Sciatic nerve (tissue), 2 donors: ENCODE measurements at regions not wholly inside any gene's neighbourhood (a gene's known extent, or its start where the extent isn't known, plus 50 kb on each side); places are given as distances from the start of the nearest gene placed in this dataset.

Experiments used
- ATAC-seq: fragments of 200-7000 bp; cut with Tn5 transposase; one replicate; pipeline ENCODE4 v1.9.1; 2020; ENCODE audit warnings: mild to moderate bottlenecking, moderate library complexity
- DNase-seq: peaks from one replicate; pipeline ENCODE4 v3.0.0-alpha.2; 2020; ENCODE audit warnings: low spot score
- intact Hi-C: fragments of 100-400 bp; cut with DNase I; formaldehyde crosslinking; loops from one replicate; pipeline ENCODE4 v1.14.2; 2022
- donor health status: DM: no; HTN: no; CAD: no.
- donor health status: DM: no; HTN: no; CAD: no.

DNA sequence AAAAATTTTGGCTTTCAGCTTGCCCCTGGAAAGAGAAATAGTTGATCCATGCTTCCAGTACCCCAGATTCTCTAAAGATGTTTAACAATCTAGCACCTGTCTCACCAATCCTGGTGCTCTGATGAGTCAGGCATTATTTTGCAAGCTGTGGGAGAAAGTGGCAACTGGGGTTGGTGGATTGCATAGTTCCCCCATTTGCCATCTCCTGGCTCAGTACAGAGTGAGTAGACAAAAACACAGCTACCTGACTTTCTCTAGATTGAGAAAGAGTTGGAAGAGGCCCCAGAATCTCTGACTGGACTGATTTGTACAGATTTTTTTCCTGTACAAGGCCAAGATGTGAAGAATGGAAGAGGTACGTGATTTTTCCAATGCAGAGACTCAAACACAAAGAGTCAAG, 75.1 kb upstream of the NEGR1 start:
- ATAC-seq, result no peak
- DNase-seq, result no peak
- intact Hi-C loops, result no loop called here

DNA sequence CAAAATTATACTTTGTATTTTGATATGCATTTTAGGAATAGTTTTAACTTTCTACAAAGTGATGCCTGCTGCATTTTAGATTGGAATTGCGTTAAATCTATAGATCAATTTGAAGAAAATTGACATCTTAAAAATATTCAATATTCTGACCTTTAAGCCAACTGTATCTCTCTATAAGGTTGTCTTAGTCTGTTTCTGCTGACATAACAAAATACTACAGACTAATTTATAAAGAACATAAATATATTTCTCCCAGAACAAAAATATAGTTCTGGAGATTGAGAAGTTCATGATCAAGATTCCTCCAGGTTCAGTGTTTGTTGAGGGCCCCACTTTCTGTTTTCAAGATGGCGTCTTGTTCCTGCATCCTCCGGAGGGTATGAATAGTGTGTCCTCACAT, 73.6 kb upstream of the NEGR1 start:
- ATAC-seq (no peak), DNase-seq (no peak)
- intact Hi-C loops, result no loop called here

DNA sequence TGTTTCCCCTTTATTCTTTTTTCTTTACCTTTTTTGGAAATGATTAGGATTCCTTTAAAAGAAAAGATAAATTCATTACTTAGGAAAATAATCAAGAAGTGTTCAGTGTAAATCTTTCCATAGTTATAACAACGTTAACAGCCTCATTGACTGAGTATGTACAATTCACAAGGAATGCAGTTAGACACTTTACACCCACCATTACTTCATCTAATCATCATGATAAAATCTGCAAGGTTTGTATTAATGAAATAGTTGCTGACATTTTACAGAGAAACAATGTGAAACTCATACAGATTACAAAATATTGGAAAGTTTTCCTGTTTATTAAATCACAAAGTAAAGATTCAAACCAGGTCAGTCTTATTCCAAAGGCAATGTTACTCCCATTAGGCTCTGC, 59.3 kb upstream of the NEGR1 start:
- ATAC-seq (no peak), DNase-seq (no peak)
- intact Hi-C loops, result no loop called here

DNA sequence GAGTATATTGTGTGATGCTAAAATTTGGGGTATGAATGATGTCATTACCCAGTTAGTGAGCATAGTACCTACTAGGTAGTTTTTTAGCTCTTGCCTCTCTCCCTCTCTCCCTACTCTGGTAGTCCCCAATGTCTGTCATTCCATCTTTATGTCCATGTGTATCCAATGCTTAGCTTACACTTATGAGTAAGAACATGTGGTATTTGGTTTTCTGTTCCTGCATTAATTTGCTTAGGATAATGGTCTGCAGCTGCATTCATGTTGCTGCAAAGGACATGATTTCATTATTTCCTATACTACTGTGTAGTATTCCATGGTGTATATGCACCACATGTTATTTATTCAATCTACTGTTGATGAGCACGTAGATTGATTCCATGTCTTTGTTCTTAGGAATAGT, 54.4 kb upstream of the NEGR1 start:
- no peak for ATAC-seq
- intact Hi-C loops, result no loop called here
- no peak for DNase-seq
